GM19372 (cell line): ENCODE measurements at regions not wholly inside any gene's neighbourhood (a gene's known extent, or its start where the extent isn't known, plus 50 kb on each side); places are given as distances from the start of the nearest gene placed in this dataset.
"Not testable (repeated sequence)": the region's sequence is repeated elsewhere in the genome, so short reads cannot be mapped to it uniquely, and the experiment has no call there.

Experiments
- ATAC-seq: cut with Tn5 transposase; IDR thresholded peaks from one replicate; pipeline ENCODE4 v1.9.1; 2021; ENCODE audit warnings: mild to moderate bottlenecking, low read depth, moderate library complexity; ENCODE audit not compliant: unreplicated experiment

DNA sequence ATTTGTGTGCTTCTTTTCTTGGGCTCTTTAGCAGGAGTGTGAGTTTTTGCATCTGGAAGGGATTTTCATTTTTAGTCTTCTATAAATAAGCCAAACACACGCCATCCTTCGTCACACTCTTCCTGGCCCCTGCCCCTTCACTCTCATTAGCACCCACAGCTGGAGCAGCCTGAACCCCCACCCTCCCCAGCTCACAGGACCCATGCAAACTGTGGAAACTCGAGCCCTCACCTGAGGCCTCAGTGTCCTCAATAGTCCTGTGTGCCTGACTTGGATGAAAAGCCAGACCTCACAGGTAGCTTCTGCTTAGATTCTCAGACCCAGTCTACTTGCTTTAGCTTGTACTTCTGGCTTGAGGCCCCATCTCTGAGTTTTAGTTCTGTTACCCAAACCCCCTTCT, 167.9 kb downstream of the MTHFS start:
- no peak for ATAC-seq

DNA sequence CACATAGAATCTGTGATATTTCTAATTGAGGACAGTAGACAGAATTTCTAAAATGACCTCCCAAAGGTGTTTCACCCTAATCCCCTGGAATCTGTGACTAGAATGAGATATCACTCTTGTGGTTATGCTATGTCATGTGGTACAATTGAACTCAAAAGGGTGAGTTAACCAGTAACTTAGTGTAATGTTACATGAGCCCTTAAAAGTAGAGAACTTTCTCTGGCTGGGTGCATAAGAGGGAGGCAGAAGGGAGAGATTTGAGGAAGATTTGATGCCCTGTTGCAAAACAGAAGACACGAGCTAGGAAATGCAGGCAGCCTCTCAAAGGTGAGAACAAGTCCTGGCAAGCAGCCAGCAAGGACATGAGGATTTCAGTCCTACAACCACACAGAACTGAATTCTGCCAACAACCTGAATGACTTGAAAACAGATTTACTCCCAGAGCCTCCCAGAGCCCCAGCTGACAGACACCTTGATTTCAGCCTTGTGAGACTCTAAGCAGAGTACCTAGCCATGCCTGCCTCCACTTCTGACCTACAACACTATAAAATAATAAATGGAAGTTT, 160.3 kb downstream of the MTHFS start:
- no peak for ATAC-seq

DNA sequence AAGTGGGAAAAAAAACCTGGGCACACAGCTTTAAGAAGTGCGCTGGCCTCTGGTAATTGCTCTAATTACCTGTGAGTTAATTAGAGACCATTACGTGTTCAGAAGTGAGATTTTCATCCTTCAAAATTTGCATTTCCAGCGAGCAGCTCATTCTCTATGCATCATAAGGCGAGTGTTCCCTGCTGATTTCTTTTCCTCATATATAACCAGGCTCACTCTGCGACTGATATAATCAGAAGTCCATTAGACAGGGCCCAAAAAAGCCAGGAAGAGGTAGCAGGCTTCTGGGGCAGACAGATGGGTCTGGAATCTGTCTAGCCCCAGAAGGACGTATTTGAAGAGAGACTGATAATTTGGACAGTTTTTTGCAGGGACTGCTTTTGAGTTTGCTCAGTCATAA, 158.7 kb downstream of the MTHFS start:
- ATAC-seq = no peak

DNA sequence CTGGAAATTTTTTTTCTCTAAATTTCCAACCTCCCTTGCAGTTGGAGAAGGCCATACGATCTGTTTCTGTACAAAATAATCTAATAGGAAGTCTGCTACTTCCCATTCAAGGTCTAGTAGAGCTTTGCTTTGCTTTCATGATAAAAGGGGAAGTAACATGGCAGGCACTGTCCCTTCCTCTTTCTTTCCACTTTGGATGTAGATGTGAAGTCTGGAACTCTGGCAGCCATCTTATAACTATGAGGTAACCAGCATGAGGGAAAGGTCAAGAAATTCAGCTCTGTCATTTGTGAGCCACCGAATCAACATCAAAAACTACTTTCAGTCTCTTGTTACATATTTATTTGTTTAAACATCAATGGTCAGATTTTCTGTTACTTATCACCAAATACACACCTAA, 156.3 kb downstream of the MTHFS start:
- no peak for ATAC-seq

DNA sequence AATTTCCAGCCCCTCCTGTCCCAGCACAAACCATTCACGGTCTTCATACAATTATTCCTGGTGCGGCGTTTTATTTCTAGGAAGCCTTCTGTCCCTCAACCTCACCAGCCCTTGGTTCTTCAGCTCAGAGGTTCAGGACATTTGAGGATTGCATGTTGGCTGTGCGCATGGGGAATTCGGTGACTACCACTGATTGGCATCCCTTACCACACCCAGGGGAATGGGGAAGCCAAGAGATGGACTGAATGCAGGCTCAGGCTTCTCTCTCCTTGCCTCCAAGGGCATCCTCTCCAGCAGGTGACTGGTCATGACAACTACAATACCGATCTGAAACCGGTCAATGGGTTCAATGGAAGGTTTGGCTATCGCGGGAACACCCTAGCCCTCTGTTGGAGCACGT, 153.8 kb downstream of the MTHFS start:
- ATAC-seq = no peak

DNA sequence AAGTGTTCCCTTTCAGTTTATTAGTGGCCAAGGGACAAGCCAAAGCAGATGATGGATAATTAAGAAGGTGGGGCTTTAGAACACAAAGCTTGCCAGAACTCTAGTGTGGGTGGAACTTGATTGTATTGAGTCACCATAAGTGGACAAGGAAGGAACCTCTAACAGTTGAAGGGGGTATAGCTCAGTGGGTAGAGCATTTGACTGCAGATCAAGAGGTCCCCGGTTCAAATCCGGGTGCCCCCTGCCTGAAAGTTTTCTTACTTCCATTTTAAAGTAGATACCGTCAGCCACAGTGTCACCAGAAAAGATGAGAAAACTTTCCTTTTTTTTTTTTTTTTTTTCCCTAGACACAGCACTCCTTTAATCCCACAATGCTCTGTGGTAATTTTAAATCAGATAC, 152.3 kb downstream of the MTHFS start:
- ATAC-seq = not testable (repeated sequence)

DNA sequence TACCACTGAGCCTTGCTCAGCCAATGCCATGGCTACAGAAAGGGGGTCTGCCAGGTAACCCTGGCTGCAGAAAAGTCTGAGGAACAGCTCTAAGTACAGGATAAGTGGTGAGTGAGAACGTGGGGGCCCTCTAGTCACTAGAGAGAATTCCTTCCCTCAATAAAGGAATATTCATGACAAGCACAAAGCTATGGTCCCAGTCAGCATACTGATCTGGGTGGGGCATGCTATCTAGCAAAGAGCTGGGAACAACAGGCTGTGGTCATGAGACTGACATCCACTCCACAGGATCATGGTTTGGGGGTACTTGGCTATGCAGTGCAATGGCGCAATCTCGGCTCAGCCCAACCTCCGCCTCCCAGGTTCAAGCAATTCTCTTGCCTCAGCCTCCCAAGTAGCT, 140.4 kb downstream of the MTHFS start:
- ATAC-seq = no peak

DNA sequence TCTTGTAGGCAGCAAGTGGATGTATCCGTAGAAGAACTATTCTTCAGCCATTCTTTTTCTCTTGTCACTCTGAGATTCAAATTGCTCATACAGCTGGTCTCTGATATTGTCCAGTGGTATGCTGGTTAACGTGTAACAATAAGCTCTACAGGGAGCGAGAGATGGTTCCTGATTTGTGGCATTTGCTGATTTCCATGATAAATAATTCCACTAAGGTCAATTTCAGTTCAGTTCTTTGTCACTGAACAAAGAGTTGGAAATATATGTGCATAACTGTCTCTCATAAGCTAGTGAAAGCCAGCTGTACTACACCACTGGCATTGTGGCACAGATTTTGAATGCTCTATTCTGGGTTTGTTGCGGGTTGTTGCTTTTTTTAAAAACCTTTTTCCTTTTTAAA, 131.7 kb downstream of the MTHFS start:
- ATAC-seq = no peak

DNA sequence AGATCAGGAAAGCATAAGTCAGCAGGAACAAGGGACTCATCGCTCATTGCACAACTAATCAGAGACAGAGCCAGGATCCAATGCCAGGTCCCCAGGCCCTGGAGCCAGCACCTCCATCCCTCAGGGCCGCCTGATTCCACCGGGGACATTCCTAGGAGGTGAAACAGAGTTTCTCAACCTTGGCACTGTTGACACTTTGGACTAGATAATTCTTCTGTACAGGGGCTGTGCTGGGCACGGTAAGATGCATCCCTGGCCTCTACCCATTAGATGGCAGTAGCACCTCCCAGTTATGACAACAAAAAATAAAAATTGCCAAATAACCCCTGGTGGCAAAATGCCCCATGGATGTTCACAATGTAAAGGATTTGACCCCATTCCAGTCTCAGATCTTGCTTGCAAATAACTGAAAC, 127.7 kb downstream of the MTHFS start:
- ATAC-seq = no peak

DNA sequence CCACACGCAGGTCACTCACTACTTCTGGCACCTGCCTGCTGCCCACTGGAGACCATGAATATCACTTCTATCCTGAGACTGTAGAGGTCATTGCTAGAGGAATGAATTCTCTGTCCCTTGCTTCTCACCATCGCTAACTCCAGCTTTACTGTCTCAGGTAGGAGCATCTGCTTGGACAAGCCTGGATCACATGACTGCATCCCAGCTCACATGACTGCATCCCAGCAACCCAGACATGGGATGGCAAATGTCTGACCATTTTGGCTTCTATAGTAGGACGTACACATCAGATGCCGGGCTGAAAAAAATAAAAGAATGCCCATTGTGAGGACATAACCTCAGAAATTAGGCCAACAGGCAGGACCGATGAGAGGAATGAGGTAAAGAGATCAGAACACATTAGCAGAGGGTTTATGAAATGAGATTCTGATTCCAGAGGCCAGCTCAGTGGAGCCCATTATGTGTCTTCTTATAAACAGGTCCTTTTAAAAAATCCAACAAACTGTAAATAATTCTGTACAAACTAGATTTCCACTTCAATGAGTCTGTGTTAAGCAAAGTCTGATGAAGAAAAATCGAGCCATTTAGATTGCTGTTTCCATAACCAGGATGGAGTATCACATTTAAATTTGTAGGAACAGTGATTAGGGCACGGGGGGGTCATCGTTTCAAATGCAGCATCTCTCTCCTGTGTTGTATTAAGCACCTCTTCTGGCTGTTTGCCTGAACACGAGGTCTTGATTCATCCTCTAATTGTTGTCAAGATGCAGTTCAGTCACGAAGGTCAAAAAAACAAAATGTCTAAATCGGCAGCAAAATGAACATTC, 126.7 kb downstream of the MTHFS start:
- ATAC-seq = no peak

DNA sequence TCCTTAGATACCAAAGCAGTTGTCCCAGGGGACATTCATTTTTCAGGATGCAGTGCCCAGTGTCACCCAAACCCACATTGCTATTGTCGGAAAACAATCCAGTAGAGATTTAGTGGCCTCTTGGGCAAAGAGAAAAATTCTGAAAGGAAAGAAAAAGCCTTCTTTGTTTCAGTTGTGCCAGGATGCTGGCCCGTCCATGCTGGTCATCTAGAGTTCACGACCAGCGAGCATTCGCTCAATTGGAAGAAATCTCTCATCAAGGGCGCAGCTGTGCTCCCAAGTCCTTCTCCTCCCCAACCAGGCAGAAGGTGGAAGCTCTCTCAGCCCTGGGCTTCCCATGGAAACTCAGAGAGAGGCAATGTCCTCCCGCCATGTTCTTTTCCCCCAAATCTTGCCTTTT, 123.7 kb downstream of the MTHFS start:
- no peak for ATAC-seq

DNA sequence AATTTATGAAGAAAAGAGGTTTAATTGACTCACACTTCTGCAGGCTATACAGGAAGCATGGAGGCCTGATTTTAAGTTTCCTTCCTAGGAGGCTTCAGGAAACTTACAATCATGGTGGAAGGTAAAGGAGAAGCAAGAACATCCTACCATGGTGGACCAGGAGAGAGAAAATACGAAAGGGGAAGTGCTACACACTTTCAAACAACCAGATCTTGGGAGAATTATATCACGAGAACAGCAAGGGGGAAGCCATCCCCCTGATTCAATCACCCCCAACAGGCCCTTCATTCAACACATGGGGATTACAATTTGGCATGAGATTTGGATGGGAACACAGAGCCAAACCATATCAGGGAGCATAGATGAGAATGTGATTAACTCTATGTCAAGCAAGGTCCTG, 121.0 kb downstream of the MTHFS start:
- ATAC-seq = no peak

DNA sequence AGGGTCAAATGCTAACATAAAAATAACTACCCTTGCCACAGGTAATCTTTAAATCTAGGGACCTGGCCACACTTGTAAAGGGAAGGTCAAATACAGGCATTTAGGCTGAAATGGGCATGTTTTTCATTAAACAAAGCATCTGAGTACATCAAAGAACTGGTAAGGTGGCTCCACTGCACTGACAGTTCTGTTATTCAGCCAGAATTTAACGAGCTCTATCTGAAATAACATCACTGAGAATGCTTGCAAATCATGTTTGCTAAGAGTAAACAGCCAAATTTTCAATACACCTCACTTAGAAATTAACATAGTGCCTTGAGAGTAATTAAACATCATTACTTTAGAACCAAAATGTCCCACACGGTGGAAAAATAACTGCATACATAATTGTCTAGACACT, 118.9 kb downstream of the MTHFS start:
- ATAC-seq = no peak

DNA sequence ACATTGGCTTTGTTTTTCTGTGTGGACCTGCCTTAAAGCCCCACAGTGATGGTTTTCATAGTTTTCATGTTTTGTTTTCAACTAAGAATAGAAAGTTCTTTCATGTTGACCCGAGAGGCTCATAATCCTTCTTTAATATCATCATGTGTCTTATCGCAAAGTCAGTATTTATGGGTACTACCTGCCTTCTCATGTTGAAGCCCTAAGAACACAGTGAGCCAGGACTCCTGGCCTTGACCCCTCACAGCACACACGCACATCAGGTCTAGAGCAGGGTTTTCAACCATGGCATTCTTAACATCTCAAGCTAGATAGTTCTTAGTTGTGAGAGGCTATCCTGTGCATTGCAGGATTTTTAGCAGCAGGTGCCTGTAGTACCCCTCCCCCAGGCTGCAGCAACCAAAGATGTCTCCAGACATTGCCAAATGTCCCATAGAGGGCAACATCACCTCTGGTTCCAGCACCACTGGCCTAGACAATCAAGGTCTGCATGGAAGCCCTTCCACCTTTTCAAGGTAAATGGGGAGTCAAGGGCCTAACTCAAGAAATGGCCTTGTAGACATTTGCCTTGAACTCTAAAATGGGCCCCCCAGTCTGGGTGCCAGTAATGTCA, 118.3 kb downstream of the MTHFS start:
- ATAC-seq = no peak

DNA sequence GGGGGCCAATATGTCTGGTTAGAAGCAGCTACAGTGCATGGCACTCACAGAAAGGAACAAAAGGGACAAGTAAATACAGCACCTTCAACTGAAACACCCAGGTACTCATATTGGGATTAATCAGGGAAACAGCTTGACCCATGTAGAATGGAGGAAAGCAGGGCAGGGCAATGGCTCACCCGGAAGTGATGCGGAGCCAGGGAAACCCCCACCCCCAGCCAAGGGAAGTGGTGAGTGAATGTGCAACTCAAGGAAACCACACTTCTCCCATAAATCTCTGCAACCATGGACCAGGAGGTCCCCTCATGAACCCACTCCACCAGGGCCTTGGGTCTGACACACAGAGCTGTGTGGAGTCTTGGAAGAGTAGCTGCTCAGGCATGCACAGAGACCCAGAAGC, 117.1 kb downstream of the MTHFS start:
- ATAC-seq = no peak

DNA sequence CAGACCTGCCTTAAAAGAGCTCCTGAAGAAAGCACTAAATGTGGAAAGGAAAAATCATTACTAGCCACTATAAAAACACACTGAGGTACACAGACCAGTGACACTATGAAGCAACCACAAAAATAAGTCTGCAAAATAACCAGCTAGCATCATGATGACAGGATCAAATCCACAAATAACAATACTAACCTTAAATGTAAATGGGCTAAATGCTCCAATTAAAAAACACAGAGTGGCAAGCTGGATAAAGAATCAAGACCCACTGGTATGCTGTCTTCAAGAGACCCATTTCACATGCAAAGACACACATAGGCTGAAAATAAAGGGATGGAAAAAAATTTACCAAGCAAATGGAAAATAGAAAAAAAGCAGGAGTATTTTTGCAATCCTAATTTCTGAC, 114.5 kb downstream of the MTHFS start:
- not testable (repeated sequence) for ATAC-seq
